HuH-7 (cell line): ENCODE measurements at regions not wholly inside any gene's neighbourhood (a gene's known extent, or its start where the extent isn't known, plus 50 kb on each side); places are given as distances from the start of the nearest gene placed in this dataset.

Source experiments
- DNase-seq: peaks from one replicate; pipeline ENCODE4 v3.0.0; 2011; ENCODE audit warnings: low spot score

GRCh38 chr17:69764146-69764545 is 310.9 kb upstream of the KCNJ16 start:
- DNase-seq, result no peak

- no peak for DNase-seq
Observed at GRCh38 chr17:69769050-69769449, 306.0 kb upstream of the KCNJ16 start.

GRCh38 chr17:69773081-69773480 is 301.9 kb upstream of the KCNJ16 start:
- DNase-seq, result no peak

DNA sequence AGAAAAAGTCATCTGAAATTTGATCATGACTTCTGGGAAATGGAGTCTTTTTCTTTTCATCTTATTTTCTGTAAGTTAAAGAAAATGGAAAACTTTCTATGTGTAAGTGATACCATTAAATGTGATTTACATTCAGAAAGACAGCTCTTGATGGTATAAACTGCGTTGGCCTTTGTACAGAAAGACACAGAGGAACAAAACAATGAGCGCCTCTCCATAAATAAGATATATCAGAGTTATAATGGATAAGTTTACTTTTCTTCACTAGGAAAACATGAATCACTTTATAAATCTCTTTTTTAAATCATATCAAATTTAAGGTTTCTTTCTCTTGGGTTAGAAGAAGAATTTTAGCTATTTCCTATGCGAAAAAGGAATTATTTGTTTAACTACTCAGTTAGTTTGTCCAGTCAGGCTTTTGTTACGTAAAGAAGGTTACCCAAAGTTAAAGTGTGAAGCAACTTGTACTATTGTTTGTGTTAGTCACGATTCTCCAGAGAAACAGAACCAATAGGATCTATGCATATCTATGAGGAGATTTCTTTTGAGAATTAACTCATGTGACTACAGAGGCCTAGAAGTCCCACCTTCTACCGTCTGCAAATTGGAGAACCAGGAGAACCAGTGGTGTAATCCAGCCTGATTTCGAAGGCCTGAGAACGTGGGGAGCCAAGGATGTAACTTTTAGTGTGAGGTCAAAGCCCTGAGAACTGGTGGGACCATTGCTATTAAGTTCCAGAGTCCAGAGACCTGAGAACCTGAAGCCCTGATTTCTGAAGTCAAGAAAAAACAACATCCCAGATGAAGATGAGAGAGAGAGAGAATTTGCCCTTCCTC is 295.4 kb upstream of the KCNJ16 start:
- no peak for DNase-seq

- DNase-seq, result no peak
Observed at GRCh38 chr17:69783865-69784264, 291.2 kb upstream of the KCNJ16 start.

DNA sequence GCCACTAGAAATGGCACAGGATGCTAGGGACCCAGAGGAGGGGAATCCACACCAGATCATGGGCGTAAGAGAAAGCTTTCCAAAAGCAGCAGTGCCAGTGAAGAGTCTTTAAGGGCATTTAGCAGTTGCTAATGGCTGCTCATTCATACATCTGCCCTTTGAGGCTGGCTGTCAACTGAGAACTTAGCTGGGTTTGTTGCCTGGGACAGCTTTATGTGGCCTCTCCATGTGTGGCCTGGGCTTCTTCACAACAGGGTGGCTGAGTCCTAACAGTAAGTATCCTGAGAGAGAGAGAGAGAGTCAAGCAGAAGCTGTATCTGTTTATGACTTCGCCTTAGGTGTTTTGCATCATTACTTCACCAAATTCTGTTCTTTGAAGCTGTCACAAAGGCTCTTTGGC is 286.1 kb upstream of the KCNJ16 start:
- no peak for DNase-seq

DNA sequence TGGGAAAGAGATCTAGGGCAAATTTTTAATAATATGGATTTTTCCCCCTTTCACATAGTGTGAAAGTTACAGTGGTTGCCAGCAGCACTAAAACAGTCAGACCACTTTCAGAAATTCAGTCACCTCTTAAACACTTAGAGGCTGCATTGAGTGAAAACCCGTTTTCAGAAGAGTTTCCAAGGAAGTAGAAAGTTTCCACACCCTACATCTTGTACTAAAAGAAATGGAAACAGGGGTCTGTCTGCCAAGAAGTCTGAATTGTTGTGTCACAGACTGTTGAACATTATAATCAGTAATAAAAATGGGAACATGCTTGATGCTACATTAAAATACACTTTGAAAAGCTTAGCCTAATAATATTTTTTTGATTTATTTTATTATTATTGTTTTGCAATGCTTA is 278.9 kb upstream of the KCNJ16 start:
- no peak for DNase-seq

DNA sequence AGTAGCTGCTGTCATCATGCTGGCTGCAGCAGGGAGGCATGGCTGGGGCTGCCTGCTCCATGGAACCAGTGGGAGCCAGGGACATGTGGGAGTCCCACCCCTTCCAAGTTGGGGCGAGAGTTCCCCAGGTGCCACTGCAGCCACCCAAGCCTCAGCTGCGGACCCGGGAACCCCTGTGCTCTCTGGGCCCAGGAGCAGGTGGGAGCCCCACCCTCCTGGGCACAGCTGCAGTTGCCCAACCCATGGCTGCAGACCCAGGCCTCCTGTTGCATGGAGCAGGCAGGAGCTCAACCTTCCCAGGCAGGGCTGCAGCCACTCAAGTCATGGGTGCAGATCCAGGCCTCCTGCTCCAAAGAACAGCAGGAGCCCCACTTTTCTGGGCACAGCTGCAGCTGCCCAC is 274.2 kb upstream of the KCNJ16 start:
- no peak for DNase-seq

DNA sequence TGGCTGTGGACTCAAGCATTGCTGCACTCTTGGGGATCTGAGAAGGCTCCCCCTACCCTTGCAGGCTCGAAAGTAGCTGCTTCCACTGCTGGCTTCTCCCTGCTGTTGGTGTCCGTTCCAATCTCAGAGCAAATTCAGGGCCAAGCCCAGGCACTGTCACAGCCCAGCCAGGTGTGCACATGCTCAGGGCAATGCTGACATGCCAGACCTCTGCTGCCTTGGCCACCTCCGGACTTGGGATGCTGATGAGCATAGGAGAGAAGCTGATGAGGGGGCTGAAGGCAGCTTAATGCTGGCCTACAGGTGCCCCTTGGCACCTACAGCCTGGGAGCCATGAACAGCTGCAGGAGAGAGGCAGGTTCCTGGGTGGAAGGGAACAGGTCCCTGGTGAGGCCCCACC is 273.7 kb upstream of the KCNJ16 start:
- no peak for DNase-seq

GRCh38 chr17:69802045-69802740 is 272.8 kb upstream of the KCNJ16 start:
- no peak for DNase-seq

- no peak for DNase-seq
Observed at GRCh38 chr17:69809331-69809730, 265.7 kb upstream of the KCNJ16 start.

- no peak for DNase-seq
Observed at GRCh38 chr17:69810326-69810965, 264.6 kb upstream of the KCNJ16 start.

DNA sequence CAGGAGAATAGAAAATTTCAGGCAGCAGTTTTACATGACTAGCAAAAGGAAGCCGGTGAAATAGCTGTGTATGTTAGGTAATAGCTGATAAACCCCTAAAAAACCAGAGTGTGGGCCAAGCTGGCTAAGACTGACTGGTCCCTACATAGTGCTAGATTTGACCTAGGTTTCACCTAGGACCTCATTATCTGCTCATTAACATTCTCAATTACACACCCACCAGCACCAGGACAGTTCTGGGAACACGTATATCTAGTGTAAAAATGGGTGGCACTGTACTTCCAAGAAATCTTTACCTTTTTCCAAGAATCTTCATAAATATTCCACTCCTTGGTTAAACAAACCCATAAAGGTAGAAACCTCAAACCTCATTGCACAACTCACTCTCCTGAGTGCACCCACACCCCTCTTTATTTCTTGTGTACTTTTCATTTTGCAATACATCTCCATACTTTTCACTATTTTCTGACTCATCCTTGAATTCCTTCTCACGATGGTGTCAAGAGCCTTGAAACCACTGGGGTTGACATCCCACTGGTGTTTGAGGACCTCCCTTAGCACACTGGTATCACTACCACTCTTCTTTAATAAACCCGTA is 262.7 kb upstream of the KCNJ16 start:
- no peak for DNase-seq

DNA sequence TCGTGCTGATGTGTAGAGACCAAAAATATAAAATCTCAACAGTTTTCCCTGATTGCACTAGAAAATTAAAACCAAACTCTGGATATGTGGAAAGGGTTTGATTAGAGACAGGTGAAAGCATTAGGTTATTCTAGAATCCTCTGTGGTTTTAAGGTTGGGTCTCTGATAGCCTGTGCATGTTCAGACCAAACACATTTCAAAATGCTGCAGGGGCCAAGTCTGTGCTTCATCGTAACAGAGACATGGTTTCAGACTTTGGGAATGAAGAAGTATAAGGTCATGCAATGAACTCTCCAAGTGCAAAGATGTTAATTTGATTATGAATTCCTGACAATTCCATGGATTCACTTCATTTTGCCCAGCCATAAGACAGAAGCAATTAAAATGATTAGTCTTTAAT is 261.0 kb upstream of the KCNJ16 start:
- DNase-seq, result no peak

DNA sequence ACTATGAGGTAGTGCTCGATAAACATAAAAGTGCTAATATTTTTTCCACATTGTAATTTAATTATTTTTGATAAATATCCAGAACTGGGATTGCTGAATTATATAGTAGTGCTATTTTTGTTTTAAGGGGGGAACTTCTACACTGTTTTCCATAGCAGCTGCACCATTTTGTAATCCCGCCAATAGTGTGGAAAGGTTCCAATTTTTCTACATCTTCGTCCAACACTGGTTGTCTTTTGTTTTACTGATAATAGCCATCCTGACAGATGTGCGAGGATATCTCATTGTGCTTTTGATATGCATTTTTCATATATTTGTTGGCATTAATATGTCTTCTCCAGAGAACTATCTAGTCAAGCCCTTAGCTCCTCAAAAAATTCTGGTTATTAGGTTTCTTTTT is 259.6 kb upstream of the KCNJ16 start:
- no peak for DNase-seq

DNA sequence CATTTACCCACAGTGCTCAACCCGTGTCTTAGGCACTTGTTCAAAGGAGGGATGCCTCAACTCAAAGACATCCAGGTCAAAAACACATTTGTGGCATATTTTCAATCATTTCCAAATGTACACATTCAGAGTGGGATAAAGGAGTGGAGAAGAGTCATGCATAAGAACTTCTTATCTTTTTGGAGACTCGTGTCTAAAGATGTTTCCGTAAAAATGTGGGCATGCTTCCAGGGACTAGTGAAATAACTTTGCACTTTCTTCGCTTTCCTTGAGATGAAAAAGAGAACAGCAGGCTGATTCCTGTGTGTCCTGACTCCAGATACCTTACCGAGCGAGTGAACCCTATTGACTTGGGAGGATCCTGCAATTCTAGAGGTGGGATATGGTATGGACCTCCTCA is 256.6 kb upstream of the KCNJ16 start:
- DNase-seq, result no peak

DNA sequence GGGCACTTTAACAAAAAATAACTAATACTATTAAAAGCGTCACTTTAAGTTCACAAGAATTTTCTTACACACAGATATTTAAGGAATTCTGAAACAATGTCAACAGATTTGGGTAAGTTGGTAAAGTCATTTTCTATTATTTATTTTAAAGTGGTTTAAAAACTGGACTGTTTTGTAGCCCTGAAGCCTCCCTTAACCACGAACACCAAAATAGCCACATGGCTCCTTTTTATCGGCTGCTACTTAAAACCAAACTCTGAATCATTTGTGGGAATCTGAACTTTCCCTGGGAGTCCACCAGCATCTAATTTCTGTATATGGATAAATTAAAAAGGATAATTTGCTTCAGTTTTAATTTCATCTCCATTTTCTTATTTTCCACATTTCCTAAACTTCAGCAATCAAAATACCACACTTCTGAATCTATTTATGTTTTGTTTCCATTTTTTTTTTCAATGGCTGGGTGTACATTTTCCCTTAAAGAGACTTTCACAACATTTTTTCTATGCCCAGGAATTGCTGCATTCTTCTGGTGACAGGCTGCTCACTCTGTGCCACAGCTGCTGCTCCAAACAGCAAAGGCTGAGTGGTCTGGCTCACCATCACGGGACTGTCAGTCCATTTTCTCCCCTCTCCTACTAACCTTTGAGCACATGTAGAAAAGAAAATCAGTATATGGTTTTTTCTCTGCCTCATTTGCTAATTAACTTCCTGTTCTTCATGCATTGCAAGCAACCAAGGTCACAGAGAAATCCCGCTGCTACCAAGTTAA is 255.5 kb upstream of the KCNJ16 start:
- no peak for DNase-seq

DNA sequence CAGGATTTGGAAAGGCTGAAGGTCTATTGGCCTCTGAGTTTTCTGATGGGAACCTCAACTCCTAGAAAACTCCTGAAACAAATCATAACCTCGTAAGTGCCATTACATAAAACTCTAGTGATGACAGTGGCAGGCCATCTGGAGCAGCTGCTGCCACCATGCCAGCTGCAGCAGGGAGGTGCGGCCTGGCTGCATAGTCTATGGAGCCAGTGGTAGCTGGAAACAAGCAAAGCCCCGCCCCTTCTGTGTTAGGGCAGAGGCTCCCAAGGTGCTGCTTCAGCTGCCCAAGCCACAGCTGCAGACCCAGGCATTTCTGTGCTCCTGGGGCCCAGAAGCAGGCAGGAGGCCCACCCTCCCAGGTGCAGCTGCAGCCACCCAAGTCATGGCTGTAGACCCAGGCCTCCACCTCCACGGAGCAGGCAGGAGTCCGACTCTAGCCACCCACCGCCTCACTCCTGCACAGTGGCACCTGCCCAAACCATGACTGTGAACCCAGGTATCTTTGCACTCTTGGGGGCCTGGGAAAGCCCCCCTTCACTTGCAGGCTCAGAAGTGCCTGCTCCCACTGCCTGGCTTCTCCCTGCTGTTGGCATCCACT is 254.1 kb upstream of the KCNJ16 start:
- no peak for DNase-seq

GRCh38 chr17:69822314-69822875 is 252.6 kb upstream of the KCNJ16 start:
- DNase-seq, result no peak

DNA sequence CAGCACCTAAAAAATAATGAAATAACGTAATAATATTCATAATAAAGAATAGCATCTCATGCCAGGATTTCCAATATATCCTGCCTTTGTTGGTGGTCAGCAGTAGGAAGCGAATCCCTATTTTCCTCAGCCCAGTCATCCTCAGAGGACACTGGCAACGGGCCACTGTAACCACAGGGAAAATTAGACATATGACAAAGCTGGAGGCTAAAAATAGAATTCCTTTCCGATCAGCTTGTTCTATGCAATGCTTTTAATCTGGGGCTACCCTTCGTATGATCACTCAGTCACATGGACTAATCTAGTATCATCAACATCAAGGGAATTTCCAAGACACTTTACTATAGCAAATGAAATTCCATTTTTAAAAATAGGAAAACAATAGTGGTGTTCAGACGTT is 246.9 kb upstream of the KCNJ16 start:
- DNase-seq, result no peak

GRCh38 chr17:69834494-69834893 is 240.5 kb upstream of the KCNJ16 start:
- no peak for DNase-seq
